BLaER1 (cell line): ENCODE measurements at regions not wholly inside any gene's neighbourhood (a gene's known extent, or its start where the extent isn't known, plus 50 kb on each side); places are given as distances from the start of the nearest gene placed in this dataset.

Experiments used
- H3K27ac ChIP-seq: shearing (Covaris generic); formaldehyde crosslinking; 2 replicates; pipeline ENCODE4 v1.8.1; 2022
- H3K27me3 ChIP-seq: shearing (Covaris generic); formaldehyde crosslinking; 2 replicates; pipeline ENCODE4 v1.8.1; 2022
- H3K36me3 ChIP-seq: shearing (Covaris generic); formaldehyde crosslinking; 2 replicates; pipeline ENCODE4 v1.8.1; 2022
- H3K4me1 ChIP-seq: shearing (Covaris generic); formaldehyde crosslinking; 2 replicates; pipeline ENCODE4 v1.8.1; 2022
- H3K4me2 ChIP-seq: shearing (Covaris generic); formaldehyde crosslinking; 2 replicates; pipeline ENCODE4 v1.8.1; 2022
- H3K4me3 ChIP-seq: shearing (Covaris generic); formaldehyde crosslinking; 2 replicates; pipeline ENCODE4 v1.8.1; 2022
- H3K9ac ChIP-seq: shearing (Covaris generic); formaldehyde crosslinking; 2 replicates; pipeline ENCODE4 v1.8.1; 2022
- H3K9me3 ChIP-seq: shearing (Covaris generic); formaldehyde crosslinking; 2 replicates; pipeline ENCODE4 v1.8.1; 2022
- H4K20me1 ChIP-seq: shearing (Covaris generic); formaldehyde crosslinking; 2 replicates; pipeline ENCODE4 v1.8.1; 2022
- Cebpa-rat ChIP-seq: shearing (Covaris generic); IDR thresholded peaks from 2 replicates; pipeline ENCODE4 v1.8.1; 2022

DNA sequence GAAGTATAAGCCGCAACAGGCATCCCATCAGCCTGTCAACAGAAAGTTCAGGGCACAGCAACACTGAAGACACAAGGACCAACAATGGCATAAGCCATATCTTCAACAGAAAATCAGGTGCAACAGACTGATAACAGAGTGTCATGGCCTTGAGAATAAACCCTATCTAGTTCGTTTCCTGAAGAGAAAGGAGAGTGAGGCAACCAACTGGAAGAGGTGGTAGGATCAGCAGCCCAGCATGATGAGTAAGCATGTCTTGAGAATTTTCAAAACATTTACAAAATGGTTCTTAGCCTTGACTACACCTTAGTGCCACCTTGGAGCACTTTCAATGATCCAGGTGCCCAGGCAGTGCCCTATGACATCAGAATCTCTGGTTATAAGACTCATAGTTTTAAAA, 290.2 kb upstream of the SEMA3C start:
- no peaks in the 10 kb centered on the region for H3K4me1 ChIP-seq
- H3K9me3 ChIP-seq: no peaks in the 10 kb centered on the region
- no peak overlapping the region for H3K4me3 ChIP-seq
- no peaks in the 10 kb centered on the region for H3K36me3 ChIP-seq
- no peaks in the 10 kb centered on the region for H4K20me1 ChIP-seq
- no peak overlapping the region for H3K9ac ChIP-seq
- TF ChIP-seq Cebpa-rat: no peak
- H3K4me2 ChIP-seq: no peak overlapping the region
- no peaks in the 10 kb centered on the region for H3K27me3 ChIP-seq
- H3K27ac ChIP-seq: no peak overlapping the region

DNA sequence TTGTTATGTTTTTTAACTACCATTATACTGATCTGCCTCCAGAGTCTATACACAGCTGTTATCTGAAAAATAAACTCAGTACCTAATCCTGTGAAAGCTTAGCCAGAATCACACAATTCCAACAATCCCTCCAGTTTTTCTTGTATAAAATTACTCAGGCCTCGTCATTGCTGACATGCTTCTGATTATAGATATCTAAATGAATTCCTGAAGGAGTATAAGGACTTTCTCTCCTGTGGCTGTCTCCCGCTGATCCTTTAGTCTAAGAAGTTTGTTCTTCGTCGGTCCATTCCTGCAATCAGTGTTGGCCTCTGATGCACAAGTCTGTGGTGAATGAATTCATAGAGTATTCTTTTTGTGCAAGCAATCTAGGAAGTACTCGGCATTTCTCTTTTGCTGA, 288.9 kb upstream of the SEMA3C start:
- TF ChIP-seq Cebpa-rat: no peak
- H3K9ac ChIP-seq: no peak overlapping the region
- H4K20me1 ChIP-seq: no peaks in the 10 kb centered on the region
- no peaks in the 10 kb centered on the region for H3K27me3 ChIP-seq
- H3K36me3 ChIP-seq: no peaks in the 10 kb centered on the region
- H3K4me3 ChIP-seq: no peak overlapping the region
- no peaks in the 10 kb centered on the region for H3K9me3 ChIP-seq
- no peaks in the 10 kb centered on the region for H3K4me1 ChIP-seq
- no peak overlapping the region for H3K27ac ChIP-seq
- H3K4me2 ChIP-seq: no peak overlapping the region

- H3K4me2 ChIP-seq: no peak overlapping the region
- H3K9ac ChIP-seq: no peak overlapping the region
- H3K36me3 ChIP-seq: no peaks in the 10 kb centered on the region
- H3K4me1 ChIP-seq: no peaks in the 10 kb centered on the region
- no peak overlapping the region for H3K4me3 ChIP-seq
- H3K9me3 ChIP-seq: no peaks in the 10 kb centered on the region
- no peak for TF ChIP-seq Cebpa-rat
- H4K20me1 ChIP-seq: no peaks in the 10 kb centered on the region
- no peaks in the 10 kb centered on the region for H3K27me3 ChIP-seq
- H3K27ac ChIP-seq: no peak overlapping the region
These were observed 288.0 kb upstream of the SEMA3C start for GRCh38 chr7:81206667-81207360.

DNA sequence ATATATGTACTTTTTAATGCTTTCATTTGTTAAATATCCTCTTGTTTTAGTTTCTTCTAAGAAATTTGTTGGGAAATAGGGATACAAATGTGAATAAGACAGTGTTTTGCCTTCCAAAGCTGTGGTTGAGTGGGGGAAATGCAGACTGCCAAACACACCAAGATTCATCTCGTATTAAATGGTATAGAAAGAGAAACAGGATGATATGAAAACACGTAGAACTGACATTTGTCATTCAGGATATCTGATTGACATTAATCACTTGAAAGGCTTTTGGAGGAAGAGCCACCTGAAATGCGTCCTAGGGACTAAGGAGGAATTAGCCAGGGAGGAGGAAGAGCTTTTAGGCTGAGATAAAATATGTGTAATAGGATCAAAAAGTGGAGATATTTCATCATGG, 287.4 kb upstream of the SEMA3C start:
- no peaks in the 10 kb centered on the region for H3K4me1 ChIP-seq
- no peak overlapping the region for H3K4me2 ChIP-seq
- no peak overlapping the region for H3K4me3 ChIP-seq
- no peak overlapping the region for H3K9ac ChIP-seq
- no peaks in the 10 kb centered on the region for H4K20me1 ChIP-seq
- H3K9me3 ChIP-seq: no peaks in the 10 kb centered on the region
- no peak for TF ChIP-seq Cebpa-rat
- no peak overlapping the region for H3K27ac ChIP-seq
- H3K36me3 ChIP-seq: no peaks in the 10 kb centered on the region
- H3K27me3 ChIP-seq: no peaks in the 10 kb centered on the region

DNA sequence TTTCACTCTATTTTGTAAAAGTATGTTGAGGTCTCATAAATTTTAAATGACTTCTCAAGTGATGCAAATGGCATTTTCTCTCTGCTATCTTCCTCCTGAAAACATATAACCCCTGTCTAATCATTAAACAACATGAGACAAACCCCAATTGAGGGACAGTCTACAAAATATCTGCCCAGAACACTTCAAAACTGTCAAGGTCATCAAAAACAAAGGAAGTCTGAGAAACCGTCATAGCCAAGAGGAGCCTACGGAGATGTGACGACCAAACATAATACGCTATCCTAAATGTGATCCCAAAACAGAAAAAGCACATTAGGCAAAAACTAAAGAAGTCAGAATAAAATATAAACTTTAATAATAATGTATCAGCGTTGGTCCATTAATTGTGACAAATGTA, 282.3 kb upstream of the SEMA3C start:
- Histone ChIP-seq H3K9me3 (no peaks in the 10 kb centered on the region), H3K9ac (no peak overlapping the region), H3K36me3 (no peaks in the 10 kb centered on the region), H3K4me1 (no peaks in the 10 kb centered on the region), H3K27ac (no peak overlapping the region), H3K4me3 (no peak overlapping the region), H4K20me1 (no peaks in the 10 kb centered on the region), H3K27me3 (no peaks in the 10 kb centered on the region), H3K4me2 (no peak overlapping the region)
- no peak for TF ChIP-seq Cebpa-rat

DNA sequence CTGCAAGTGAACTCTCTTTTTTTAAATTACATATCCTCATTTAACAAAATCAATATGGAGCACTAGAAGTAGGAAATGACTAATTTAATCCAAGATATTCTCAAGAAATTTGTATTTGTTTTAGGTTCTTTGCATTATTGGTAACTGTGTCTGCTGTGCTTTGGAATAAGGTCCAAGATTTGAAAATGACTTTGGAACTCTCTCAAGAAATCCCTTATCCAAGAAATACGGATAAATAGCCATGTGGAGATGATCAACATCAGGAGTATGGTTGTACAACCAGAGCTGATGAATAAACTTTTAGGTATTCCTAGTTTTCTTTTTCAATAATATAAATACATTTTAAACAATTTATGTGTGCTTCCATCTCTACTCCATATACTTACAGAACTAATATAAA, 279.9 kb upstream of the SEMA3C start:
- Histone ChIP-seq H3K4me1 (no peaks in the 10 kb centered on the region), H4K20me1 (no peaks in the 10 kb centered on the region), H3K9me3 (no peaks in the 10 kb centered on the region), H3K9ac (no peak overlapping the region), H3K27ac (no peak overlapping the region), H3K4me3 (no peak overlapping the region), H3K27me3 (no peaks in the 10 kb centered on the region), H3K4me2 (no peak overlapping the region), H3K36me3 (no peaks in the 10 kb centered on the region)
- no peak for TF ChIP-seq Cebpa-rat

GRCh38 chr7:81197266-81197665, 278.4 kb upstream of the SEMA3C start:
- no peak overlapping the region for H3K4me3 ChIP-seq
- no peaks in the 10 kb centered on the region for H3K4me1 ChIP-seq
- H3K36me3 ChIP-seq: no peaks in the 10 kb centered on the region
- TF ChIP-seq Cebpa-rat: no peak
- no peaks in the 10 kb centered on the region for H4K20me1 ChIP-seq
- no peaks in the 10 kb centered on the region for H3K27me3 ChIP-seq
- no peak overlapping the region for H3K9ac ChIP-seq
- H3K9me3 ChIP-seq: no peaks in the 10 kb centered on the region
- H3K27ac ChIP-seq: no peak overlapping the region
- no peak overlapping the region for H3K4me2 ChIP-seq

DNA sequence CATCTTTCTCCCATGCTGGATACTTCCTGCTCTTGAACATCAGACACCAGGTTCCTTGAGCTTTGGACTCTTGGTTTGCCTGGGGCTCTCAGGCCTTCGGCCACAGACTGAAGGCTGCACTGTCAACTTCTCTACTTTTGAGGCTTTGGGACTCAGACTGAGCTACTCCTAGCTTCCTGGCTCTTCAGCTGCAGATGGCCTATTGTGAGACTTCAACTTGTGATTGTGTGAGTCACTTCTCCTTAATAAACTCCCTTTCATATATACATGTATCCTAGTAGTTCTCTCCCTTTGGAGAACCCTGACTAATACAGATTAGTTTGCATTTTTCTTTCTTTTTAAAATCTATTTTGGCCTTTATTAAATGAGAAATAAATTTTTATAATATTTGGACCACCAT, 276.2 kb upstream of the SEMA3C start:
- Histone ChIP-seq H4K20me1 (no peaks in the 10 kb centered on the region), H3K4me2 (no peak overlapping the region), H3K4me3 (no peak overlapping the region), H3K27ac (no peak overlapping the region), H3K4me1 (no peaks in the 10 kb centered on the region), H3K9me3 (no peaks in the 10 kb centered on the region), H3K9ac (no peak overlapping the region), H3K36me3 (no peaks in the 10 kb centered on the region), H3K27me3 (no peaks in the 10 kb centered on the region)
- no peak for TF ChIP-seq Cebpa-rat

GRCh38 chr7:81190997-81191768, 272.3 kb upstream of the SEMA3C start:
- Histone ChIP-seq H3K9ac (no peak overlapping the region), H3K27ac (no peak overlapping the region), H3K4me2 (no peak overlapping the region), H3K36me3 (no peaks in the 10 kb centered on the region), H4K20me1 (no peaks in the 10 kb centered on the region), H3K9me3 (no peaks in the 10 kb centered on the region), H3K4me1 (no peaks in the 10 kb centered on the region), H3K4me3 (no peak overlapping the region), H3K27me3 (no peaks in the 10 kb centered on the region)
- no peak for TF ChIP-seq Cebpa-rat

DNA sequence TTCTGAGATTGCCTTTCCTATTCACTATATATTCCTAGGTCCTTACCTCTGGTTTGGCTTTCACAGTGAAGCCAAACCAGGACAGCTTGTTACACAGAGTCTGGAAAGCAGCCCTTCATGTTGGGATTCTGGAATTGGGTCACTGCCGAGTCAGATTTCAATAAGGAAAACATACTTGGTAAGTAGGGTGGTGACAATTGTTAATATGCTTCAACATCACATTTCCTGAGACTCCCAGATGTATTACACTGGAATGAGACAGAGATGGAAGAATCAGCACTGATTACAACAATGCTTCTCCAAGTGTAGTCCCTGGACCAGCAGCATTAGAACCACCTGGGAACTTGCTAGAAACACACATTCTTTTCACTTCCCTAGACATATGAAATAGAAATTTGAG, 268.9 kb upstream of the SEMA3C start:
- Histone ChIP-seq H3K9me3 (no peaks in the 10 kb centered on the region), H3K27me3 (no peaks in the 10 kb centered on the region), H3K36me3 (no peaks in the 10 kb centered on the region), H3K4me3 (no peak overlapping the region), H3K9ac (no peak overlapping the region), H3K4me1 (no peaks in the 10 kb centered on the region), H3K4me2 (no peak overlapping the region), H3K27ac (no peak overlapping the region), H4K20me1 (no peaks in the 10 kb centered on the region)
- no peak for TF ChIP-seq Cebpa-rat

DNA sequence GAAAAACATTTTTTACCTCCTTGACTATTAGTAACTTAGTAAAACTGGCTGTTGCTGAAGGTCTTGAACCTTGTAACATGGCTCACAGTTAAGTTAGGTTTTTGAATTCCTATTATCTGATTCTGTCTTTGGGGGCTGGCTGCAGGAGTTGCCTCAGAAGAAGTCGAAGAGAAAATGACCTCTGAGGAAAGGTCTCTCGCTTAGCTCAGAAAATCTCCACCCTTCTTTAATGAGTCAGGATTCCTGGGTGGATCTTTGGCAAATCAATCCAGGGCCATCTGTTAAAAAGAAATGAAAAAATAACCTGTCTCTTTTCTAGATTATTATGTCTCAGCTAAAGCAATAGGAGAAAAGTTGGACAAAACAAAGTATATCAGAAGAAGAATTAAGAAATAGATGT, 267.8 kb upstream of the SEMA3C start:
- no peak overlapping the region for H3K9ac ChIP-seq
- H3K4me3 ChIP-seq: no peak overlapping the region
- no peaks in the 10 kb centered on the region for H3K36me3 ChIP-seq
- H3K9me3 ChIP-seq: no peaks in the 10 kb centered on the region
- H3K4me1 ChIP-seq: no peaks in the 10 kb centered on the region
- H3K27ac ChIP-seq: no peak overlapping the region
- no peaks in the 10 kb centered on the region for H4K20me1 ChIP-seq
- H3K27me3 ChIP-seq: no peaks in the 10 kb centered on the region
- no peak overlapping the region for H3K4me2 ChIP-seq
- TF ChIP-seq Cebpa-rat: no peak
